OCI-LY7 (cell line): ENCODE measurements at regions not wholly inside any gene's neighbourhood (a gene's known extent, or its start where the extent isn't known, plus 50 kb on each side); places are given as distances from the start of the nearest gene placed in this dataset.

Experiments
- EZH2phosphoT487 ChIP-seq: fragments of 200-600 bp; sonication (generic); IDR thresholded peaks from 2 replicates; pipeline ENCODE4 v1.6.1; 2018; ENCODE audit warnings: low read depth, borderline replicate concordance, mild to moderate bottlenecking, mixed run types, antibody characterized with exemption, low read length, moderate library complexity, mixed read lengths
- TF ChIP-seq, protein P1 (sequence below): fragments of 200-600 bp; sonication (generic); conservative IDR thresholded peaks from 2 replicates; pipeline ENCODE4 v1.5.1; 2014; ENCODE audit warnings: mild to moderate bottlenecking, antibody characterized with exemption, low read length, moderate library complexity, mixed read lengths

DNA sequence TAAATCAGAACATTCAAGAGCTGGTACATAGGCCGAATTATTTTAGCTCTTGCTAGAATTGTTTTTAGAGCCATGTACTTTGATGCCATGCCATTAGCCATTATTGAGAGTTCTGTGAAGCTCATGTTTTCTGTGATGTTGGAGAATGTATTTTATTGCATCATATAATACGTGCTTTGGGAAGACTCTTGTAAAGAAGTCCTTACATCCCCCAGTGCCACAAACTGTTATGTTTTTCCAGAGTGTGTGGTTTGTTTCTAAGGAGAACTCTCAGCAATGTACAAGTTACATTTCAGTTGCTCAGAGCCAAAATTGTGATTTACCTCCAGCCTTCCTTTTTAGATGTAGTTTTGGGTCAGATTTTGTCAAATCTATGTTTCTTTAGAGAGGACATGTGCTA is 148.6 kb downstream of the HAUS1 start:
- TF ChIP-seq, protein P1, sequence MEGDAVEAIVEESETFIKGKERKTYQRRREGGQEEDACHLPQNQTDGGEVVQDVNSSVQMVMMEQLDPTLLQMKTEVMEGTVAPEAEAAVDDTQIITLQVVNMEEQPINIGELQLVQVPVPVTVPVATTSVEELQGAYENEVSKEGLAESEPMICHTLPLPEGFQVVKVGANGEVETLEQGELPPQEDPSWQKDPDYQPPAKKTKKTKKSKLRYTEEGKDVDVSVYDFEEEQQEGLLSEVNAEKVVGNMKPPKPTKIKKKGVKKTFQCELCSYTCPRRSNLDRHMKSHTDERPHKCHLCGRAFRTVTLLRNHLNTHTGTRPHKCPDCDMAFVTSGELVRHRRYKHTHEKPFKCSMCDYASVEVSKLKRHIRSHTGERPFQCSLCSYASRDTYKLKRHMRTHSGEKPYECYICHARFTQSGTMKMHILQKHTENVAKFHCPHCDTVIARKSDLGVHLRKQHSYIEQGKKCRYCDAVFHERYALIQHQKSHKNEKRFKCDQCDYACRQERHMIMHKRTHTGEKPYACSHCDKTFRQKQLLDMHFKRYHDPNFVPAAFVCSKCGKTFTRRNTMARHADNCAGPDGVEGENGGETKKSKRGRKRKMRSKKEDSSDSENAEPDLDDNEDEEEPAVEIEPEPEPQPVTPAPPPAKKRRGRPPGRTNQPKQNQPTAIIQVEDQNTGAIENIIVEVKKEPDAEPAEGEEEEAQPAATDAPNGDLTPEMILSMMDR, result no peak
- TF ChIP-seq EZH2phosphoT487, result no peak
